ENCODE measurements at regions not wholly inside any gene's neighbourhood (a gene's known extent, or its start where the extent isn't known, plus 50 kb on each side); places are given as distances from the start of the nearest gene placed in this dataset.

GRCh38 chr2:234869969-234870368, 81.8 kb upstream of the SH3BP4 start:
- H3K4me3 ChIP-seq (replicated peaks in 1 of 4; ENCODE audit: control extremely low read depth in 1 of 4, insufficient read depth in 1 of 4, low read depth in 3 of 4, low read length in 4 of 4): no peak overlapping the region
- H3K9me3 ChIP-seq (ENCODE audit: control insufficient read depth, insufficient read depth, low read depth, low read length): no peaks in the 10 kb centered on the region
- DNase-seq (ENCODE audit: low read depth in 2 of 2): no peak
- H3K36me3 ChIP-seq (ENCODE audit: control insufficient read depth, insufficient read depth, low read length): no peaks in the 10 kb centered on the region
- TF ChIP-seq CTCF (conservative IDR thresholded peaks at IDR 0.05 in 1 of 2, IDR thresholded peaks at IDR 0.05 in 1 of 2; ENCODE audit: low read depth in 1 of 2, low read length in 2 of 2): no peak
- no peak for TF ChIP-seq EZH2 (IDR thresholded peaks at IDR 0.05; ENCODE audit: low read length, missing control alignments)
- no peak overlapping the region for H3K4me2 ChIP-seq (ENCODE audit: extremely low read depth, insufficient read depth, low read length)
- no peaks in the 10 kb centered on the region for H3K79me2 ChIP-seq (ENCODE audit: control insufficient read depth, insufficient read depth, low read length)
- H4K20me1 ChIP-seq (ENCODE audit: control insufficient read depth, extremely low read depth, insufficient read depth, low read length): no peaks in the 10 kb centered on the region
- H3K9ac ChIP-seq (ENCODE audit: insufficient read depth, low read length): no peak overlapping the region
- H3K27ac ChIP-seq (ENCODE audit: insufficient read depth, low read length): no peak overlapping the region
- H2AFZ ChIP-seq (ENCODE audit: low read length): no peak overlapping the region
- no peaks in the 10 kb centered on the region for H3K27me3 ChIP-seq (ENCODE audit: control insufficient read depth, insufficient read depth, low read length)
- no peaks in the 10 kb centered on the region for H3K4me1 ChIP-seq (ENCODE audit: control insufficient read depth, extremely low read depth, insufficient read depth, low read length)

- Histone ChIP-seq H3K4me1 (ENCODE audit: control insufficient read depth, extremely low read depth, insufficient read depth, low read length) (no peaks in the 10 kb centered on the region), H3K9me3 (ENCODE audit: control insufficient read depth, insufficient read depth, low read depth, low read length) (no peaks in the 10 kb centered on the region), H3K4me2 (ENCODE audit: extremely low read depth, insufficient read depth, low read length) (no peak overlapping the region), H3K27me3 (ENCODE audit: control insufficient read depth, insufficient read depth, low read length) (no peaks in the 10 kb centered on the region), H3K4me3 (replicated peaks in 1 of 4; ENCODE audit: control extremely low read depth in 1 of 4, insufficient read depth in 1 of 4, low read depth in 3 of 4, low read length in 4 of 4) (no peak overlapping the region), H3K27ac (ENCODE audit: insufficient read depth, low read length) (no peak overlapping the region), H3K9ac (ENCODE audit: insufficient read depth, low read length) (no peak overlapping the region), H4K20me1 (ENCODE audit: control insufficient read depth, extremely low read depth, insufficient read depth, low read length) (no peaks in the 10 kb centered on the region), H3K79me2 (ENCODE audit: control insufficient read depth, insufficient read depth, low read length) (no peaks in the 10 kb centered on the region), H2AFZ (ENCODE audit: low read length) (no peak overlapping the region), H3K36me3 (ENCODE audit: control insufficient read depth, insufficient read depth, low read length) (no peaks in the 10 kb centered on the region)
- TF ChIP-seq EZH2 (IDR thresholded peaks at IDR 0.05; ENCODE audit: low read length, missing control alignments): no peak
- TF ChIP-seq CTCF (conservative IDR thresholded peaks at IDR 0.05 in 1 of 2, IDR thresholded peaks at IDR 0.05 in 1 of 2; ENCODE audit: low read depth in 1 of 2, low read length in 2 of 2): no peak
- DNase-seq (ENCODE audit: low read depth in 2 of 2): no peak
These were observed 82.7 kb upstream of the SH3BP4 start for GRCh38 chr2:234869164-234869563.

- Histone ChIP-seq H3K4me1 (ENCODE audit: control insufficient read depth, extremely low read depth, insufficient read depth, low read length) (peaks cover 6% of the 10 kb centered on the region), H3K9ac (ENCODE audit: insufficient read depth, low read length) (no peak overlapping the region), H3K36me3 (ENCODE audit: control insufficient read depth, insufficient read depth, low read length) (no peaks in the 10 kb centered on the region), H3K9me3 (ENCODE audit: control insufficient read depth, insufficient read depth, low read depth, low read length) (no peaks in the 10 kb centered on the region), H3K27me3 (ENCODE audit: control insufficient read depth, insufficient read depth, low read length) (no peaks in the 10 kb centered on the region), H4K20me1 (ENCODE audit: control insufficient read depth, extremely low read depth, insufficient read depth, low read length) (no peaks in the 10 kb centered on the region), H3K4me3 (replicated peaks in 1 of 4; ENCODE audit: control extremely low read depth in 1 of 4, insufficient read depth in 1 of 4, low read depth in 3 of 4, low read length in 4 of 4) (no peak overlapping the region), H3K4me2 (ENCODE audit: extremely low read depth, insufficient read depth, low read length) (no peak overlapping the region), H3K27ac (ENCODE audit: insufficient read depth, low read length) (no peak overlapping the region), H2AFZ (ENCODE audit: low read length) (no peak overlapping the region), H3K79me2 (ENCODE audit: control insufficient read depth, insufficient read depth, low read length) (no peaks in the 10 kb centered on the region)
- DNase-seq (ENCODE audit: low read depth in 2 of 2): no peak
- TF ChIP-seq EZH2 (IDR thresholded peaks at IDR 0.05; ENCODE audit: low read length, missing control alignments): no peak
- no peak for TF ChIP-seq CTCF (conservative IDR thresholded peaks at IDR 0.05 in 1 of 2, IDR thresholded peaks at IDR 0.05 in 1 of 2; ENCODE audit: low read depth in 1 of 2, low read length in 2 of 2)
These were observed 83.9 kb upstream of the SH3BP4 start for GRCh38 chr2:234867882-234868285.
